ENCODE measurements at regions not wholly inside any gene's neighbourhood (a gene's known extent, or its start where the extent isn't known, plus 50 kb on each side); places are given as distances from the start of the nearest gene placed in this dataset.
A peak's percentile ranks its signal among the peaks of the same experiment; 100 is the strongest.

DNA sequence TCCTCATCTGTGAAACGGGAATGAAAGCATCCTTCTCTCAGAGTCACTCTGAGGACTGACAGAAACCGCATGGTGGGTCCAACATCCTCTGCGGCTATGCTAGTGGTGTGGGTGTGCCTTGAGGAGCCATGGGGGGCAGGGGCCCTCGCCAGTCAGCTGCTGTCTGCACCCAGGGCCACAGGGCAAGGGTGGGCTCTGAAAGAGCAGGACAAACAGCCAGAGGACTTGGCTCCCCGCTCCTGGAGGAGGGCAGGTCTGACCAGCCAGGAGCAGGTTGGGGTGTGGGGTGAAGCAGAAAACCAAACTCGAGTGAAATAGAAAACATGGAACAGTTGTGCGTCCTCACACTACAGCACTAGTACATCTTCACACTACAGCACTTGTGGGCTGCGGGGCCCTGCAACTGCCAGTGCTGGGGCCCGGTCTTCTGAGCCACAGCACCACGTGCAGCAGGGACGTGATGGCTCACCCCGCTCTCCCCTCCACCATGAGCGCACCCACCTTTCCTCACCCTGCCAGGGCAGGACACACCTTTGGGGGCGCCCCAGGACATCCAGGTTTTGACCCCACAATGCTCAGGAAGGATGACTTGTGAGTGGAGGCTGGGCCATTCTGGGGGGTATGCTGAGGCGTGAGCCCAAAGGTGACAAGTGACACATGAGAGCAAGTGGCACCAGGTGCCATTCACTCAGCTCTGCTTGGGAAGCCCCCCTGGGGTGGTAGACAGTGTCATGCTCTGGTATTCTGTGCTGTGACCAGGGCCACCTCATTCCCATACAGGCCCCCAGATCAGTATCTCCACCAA lies 96.1 kb upstream of the RET start:
- Mint-ChIP-seq H3K9me3 (no peaks in the 10 kb centered on the region), H3K27me3 (no peaks in the 10 kb centered on the region), H3K36me3 (ENCODE audit: low read depth) (no peaks in the 10 kb centered on the region), H3K4me3 (no peak overlapping the region), H3K4me1 (ENCODE audit: low read depth) (no peaks in the 10 kb centered on the region), H3K27ac (no peak overlapping the region)
- ChIA-PET CTCF (no interaction called here), POLR2A (no interaction called here)
- Histone ChIP-seq H3K27ac (ENCODE audit: low read depth in 1 of 2, low read length in 2 of 2) (no peak overlapping the region), H3K4me3 (ENCODE audit: low read length) (no peak overlapping the region), H3K27me3 (ENCODE audit: control insufficient read depth in 1 of 2, insufficient read depth in 2 of 2, low read length in 2 of 2) (no peaks in the 10 kb centered on the region), H3K36me3 (ENCODE audit: insufficient read depth, low read length) (no peaks in the 10 kb centered on the region), H3K4me1 (ENCODE audit: insufficient read depth, low read length) (no peaks in the 10 kb centered on the region), H3K9me3 (ENCODE audit: control insufficient read depth in 1 of 2, insufficient read depth in 1 of 2, low read length in 2 of 2) (no peaks in the 10 kb centered on the region)
- TF ChIP-seq, protein P1, sequence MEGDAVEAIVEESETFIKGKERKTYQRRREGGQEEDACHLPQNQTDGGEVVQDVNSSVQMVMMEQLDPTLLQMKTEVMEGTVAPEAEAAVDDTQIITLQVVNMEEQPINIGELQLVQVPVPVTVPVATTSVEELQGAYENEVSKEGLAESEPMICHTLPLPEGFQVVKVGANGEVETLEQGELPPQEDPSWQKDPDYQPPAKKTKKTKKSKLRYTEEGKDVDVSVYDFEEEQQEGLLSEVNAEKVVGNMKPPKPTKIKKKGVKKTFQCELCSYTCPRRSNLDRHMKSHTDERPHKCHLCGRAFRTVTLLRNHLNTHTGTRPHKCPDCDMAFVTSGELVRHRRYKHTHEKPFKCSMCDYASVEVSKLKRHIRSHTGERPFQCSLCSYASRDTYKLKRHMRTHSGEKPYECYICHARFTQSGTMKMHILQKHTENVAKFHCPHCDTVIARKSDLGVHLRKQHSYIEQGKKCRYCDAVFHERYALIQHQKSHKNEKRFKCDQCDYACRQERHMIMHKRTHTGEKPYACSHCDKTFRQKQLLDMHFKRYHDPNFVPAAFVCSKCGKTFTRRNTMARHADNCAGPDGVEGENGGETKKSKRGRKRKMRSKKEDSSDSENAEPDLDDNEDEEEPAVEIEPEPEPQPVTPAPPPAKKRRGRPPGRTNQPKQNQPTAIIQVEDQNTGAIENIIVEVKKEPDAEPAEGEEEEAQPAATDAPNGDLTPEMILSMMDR (IDR thresholded peaks at IDR 0.05): no peak
- DNase-seq: peak in 1 of 14 experiments; percentile 3
- intact Hi-C loops (cut with DNase I, micrococcal nuclease): no loop called here
- no peak for ATAC-seq (ENCODE audit: poor library complexity)

DNA sequence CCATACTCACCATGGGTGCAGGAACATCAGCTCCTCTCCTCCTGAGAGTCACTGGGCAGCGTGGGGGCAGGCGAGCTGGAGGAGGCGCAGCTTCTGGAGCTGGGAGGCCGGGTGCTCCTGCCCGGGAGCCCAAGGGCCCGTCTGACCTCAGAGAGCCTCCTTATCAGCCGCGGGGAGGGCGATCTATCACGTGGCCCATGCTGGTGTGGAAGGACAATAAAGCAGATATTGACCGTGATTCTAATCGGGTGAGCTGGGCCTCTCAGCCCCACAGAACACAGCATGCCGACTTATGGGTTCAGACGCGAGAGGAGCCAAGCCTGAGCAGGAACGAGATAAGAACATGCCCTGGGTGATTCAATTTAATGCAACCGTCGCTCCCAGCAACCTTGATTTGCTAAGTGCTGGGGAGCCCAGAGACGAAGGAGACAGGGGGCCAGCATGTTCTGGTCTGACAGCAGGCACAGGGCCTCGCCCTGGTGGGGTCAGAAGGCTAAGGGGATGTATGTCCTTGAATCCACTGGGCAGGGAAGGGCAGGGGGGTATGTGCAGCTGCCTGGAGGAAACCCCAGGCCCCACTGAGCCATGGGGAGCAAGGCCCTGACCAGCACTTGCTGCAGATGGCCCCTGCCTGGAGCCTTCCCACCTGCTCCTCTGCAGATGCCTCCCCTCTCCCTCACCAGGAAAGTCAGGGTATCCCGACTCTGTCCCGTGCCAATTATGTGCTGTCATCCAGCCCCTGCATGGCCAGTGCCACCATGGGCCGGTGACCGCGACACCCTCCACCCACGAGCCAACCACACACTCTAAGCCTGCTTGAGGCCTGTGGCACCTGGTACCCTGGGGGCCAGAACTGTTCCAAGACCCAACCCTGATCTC lies 95.3 kb upstream of the RET start:
- H3K36me3 ChIP-seq (ENCODE audit: insufficient read depth, low read length): no peaks in the 10 kb centered on the region
- H3K27ac ChIP-seq (ENCODE audit: low read depth in 1 of 2, low read length in 2 of 2): no peak overlapping the region
- Mint-ChIP-seq H3K4me3 (no peak overlapping the region), H3K9me3 (no peaks in the 10 kb centered on the region), H3K27ac (no peak overlapping the region), H3K27me3 (no peaks in the 10 kb centered on the region), H3K36me3 (ENCODE audit: low read depth) (no peaks in the 10 kb centered on the region), H3K4me1 (ENCODE audit: low read depth) (no peaks in the 10 kb centered on the region)
- ATAC-seq (ENCODE audit: poor library complexity): no peak
- H3K9me3 ChIP-seq (ENCODE audit: control insufficient read depth in 1 of 2, insufficient read depth in 1 of 2, low read length in 2 of 2): no peaks in the 10 kb centered on the region
- CTCF ChIA-PET: no interaction called here
- no peaks in the 10 kb centered on the region for H3K4me1 ChIP-seq (ENCODE audit: insufficient read depth, low read length)
- TF ChIP-seq, protein P1 (IDR thresholded peaks at IDR 0.05): no peak
- peak in 2 of 14 experiments; percentile 2 to 29 for DNase-seq
- no peaks in the 10 kb centered on the region for H3K27me3 ChIP-seq (ENCODE audit: control insufficient read depth in 1 of 2, insufficient read depth in 2 of 2, low read length in 2 of 2)
- POLR2A ChIA-PET: no interaction called here
- intact Hi-C loops (cut with DNase I, micrococcal nuclease): no loop called here
- no peak overlapping the region for H3K4me3 ChIP-seq (ENCODE audit: low read length)

DNA sequence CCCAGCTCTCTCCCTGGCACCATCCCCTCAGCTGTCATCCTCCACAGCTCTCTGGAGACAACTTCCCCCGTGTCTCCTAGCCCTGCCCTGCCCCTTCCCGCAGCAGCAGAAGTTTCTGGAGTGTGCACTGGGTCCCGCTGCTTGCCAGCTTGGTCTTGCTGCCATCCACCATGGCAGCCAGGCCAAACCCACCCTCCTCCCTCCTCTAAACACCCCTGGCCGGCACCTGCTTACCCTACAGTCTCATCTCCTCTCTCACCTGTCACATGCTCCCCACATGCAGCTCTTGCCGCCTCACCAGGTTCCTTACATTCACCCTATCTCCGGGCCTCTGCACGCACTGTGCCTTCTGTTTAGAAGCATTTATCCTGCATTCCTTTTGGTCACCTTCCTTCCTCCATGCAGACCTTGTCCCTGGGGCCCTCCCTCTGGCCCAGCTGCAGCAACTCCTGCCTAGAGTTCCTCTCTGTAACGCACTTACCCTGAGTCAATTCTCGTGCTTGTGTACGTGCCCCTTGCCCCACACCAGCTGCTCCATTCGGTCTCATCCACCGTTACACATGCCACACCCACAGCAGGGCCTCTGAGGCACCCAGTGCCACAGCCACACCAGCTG lies 93.9 kb upstream of the RET start:
- POLR2A ChIA-PET: no interaction called here
- Histone ChIP-seq H3K27me3 (ENCODE audit: control insufficient read depth in 1 of 2, insufficient read depth in 2 of 2, low read length in 2 of 2) (no peaks in the 10 kb centered on the region), H3K4me3 (ENCODE audit: low read length) (no peak overlapping the region), H3K4me1 (ENCODE audit: insufficient read depth, low read length) (peaks cover 2% of the 10 kb centered on the region), H3K9me3 (ENCODE audit: control insufficient read depth in 1 of 2, insufficient read depth in 1 of 2, low read length in 2 of 2) (no peaks in the 10 kb centered on the region), H3K27ac (ENCODE audit: low read depth in 1 of 2, low read length in 2 of 2) (no peak overlapping the region), H3K36me3 (ENCODE audit: insufficient read depth, low read length) (no peaks in the 10 kb centered on the region)
- TF ChIP-seq, protein P1 (IDR thresholded peaks at IDR 0.05): no peak
- Mint-ChIP-seq H3K36me3 (ENCODE audit: low read depth) (no peaks in the 10 kb centered on the region), H3K9me3 (no peaks in the 10 kb centered on the region), H3K27me3 (no peaks in the 10 kb centered on the region), H3K27ac (no peak overlapping the region), H3K4me1 (ENCODE audit: low read depth) (peaks cover 4% of the 10 kb centered on the region), H3K4me3 (no peak overlapping the region)
- ATAC-seq (ENCODE audit: poor library complexity): no peak
- DNase-seq: peak in 1 of 14 experiments; percentile 2
- CTCF ChIA-PET: no interaction called here
- intact Hi-C loops (cut with DNase I, micrococcal nuclease): no loop called here
